ENCODE measurements at regions not wholly inside any gene's neighbourhood (a gene's known extent, or its start where the extent isn't known, plus 50 kb on each side); places are given as distances from the start of the nearest gene placed in this dataset.

- FAIRE-seq: no peak
- Histone ChIP-seq H3K4me3 (ENCODE audit: low read depth, low read length) (no peak overlapping the region), H3K36me3 (ENCODE audit: control insufficient read depth, insufficient read depth, low read length) (no peaks in the 10 kb centered on the region), H3K27me3 (ENCODE audit: control insufficient read depth, insufficient read depth, low read length) (no peaks in the 10 kb centered on the region)
- TF ChIP-seq, protein P1, sequence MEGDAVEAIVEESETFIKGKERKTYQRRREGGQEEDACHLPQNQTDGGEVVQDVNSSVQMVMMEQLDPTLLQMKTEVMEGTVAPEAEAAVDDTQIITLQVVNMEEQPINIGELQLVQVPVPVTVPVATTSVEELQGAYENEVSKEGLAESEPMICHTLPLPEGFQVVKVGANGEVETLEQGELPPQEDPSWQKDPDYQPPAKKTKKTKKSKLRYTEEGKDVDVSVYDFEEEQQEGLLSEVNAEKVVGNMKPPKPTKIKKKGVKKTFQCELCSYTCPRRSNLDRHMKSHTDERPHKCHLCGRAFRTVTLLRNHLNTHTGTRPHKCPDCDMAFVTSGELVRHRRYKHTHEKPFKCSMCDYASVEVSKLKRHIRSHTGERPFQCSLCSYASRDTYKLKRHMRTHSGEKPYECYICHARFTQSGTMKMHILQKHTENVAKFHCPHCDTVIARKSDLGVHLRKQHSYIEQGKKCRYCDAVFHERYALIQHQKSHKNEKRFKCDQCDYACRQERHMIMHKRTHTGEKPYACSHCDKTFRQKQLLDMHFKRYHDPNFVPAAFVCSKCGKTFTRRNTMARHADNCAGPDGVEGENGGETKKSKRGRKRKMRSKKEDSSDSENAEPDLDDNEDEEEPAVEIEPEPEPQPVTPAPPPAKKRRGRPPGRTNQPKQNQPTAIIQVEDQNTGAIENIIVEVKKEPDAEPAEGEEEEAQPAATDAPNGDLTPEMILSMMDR (IDR thresholded peaks at IDR 0.05; ENCODE audit: insufficient read depth, low read length, severe bottlenecking): no peak
- no peak for DNase-seq (ENCODE audit: low read depth)
Observed at GRCh38 chr22:49638001-49638400, 189.7 kb downstream of the BRD1 start.

DNA sequence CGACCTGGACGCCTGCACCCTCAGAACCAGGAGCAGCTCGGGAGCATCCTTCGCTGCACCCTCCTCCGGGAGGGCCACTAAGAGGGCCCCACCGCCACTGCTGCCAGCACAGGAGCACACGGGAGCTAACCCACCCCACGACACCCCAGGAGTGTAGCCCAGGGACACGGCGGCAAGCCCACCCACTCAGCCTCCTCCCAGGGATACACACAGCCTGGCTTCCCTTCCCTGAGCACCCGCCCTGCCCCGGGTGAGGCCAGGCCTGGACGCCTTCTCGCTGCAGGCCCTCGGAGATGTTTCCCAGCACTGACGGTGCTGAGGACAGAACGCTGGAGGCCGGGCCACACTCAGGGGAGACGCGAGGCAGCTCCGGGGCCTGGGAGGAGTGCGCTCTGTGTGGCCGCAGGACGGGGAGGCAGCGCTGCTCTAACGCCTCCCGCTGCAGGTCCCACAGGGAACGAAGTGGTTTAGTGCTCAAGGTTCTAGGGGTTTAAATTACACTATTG is 190.4 kb downstream of the BRD1 start:
- FAIRE-seq: no peak
- no peak overlapping the region for H3K4me3 ChIP-seq (ENCODE audit: low read depth, low read length)
- TF ChIP-seq, protein P1 (IDR thresholded peaks at IDR 0.05; ENCODE audit: insufficient read depth, low read length, severe bottlenecking): no peak
- H3K36me3 ChIP-seq (ENCODE audit: control insufficient read depth, insufficient read depth, low read length): no peaks in the 10 kb centered on the region
- no peaks in the 10 kb centered on the region for H3K27me3 ChIP-seq (ENCODE audit: control insufficient read depth, insufficient read depth, low read length)
- no peak for DNase-seq (ENCODE audit: low read depth)

DNA sequence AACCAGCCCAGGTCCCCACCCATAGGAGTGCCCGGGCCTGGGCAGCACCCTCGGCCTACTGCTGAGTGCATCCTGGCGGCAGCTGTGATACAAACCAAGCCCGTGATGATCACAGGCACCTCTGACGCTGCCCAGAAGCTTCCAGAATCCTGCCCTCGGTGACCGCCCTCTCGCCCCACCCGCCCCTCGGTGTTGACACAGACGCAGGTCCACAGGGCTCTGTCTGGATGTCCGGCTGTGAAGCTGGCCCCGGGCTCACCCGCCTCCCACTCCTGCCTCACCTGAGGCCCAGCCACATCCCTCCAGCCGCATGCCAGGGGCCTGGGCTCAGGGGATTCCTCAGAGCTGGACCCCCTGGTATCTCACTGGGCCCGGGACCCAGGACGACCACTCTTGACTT is 191.0 kb downstream of the BRD1 start:
- DNase-seq (ENCODE audit: low read depth): no peak
- TF ChIP-seq, protein P1 (IDR thresholded peaks at IDR 0.05; ENCODE audit: insufficient read depth, low read length, severe bottlenecking): no peak
- no peak for FAIRE-seq
- no peaks in the 10 kb centered on the region for H3K36me3 ChIP-seq (ENCODE audit: control insufficient read depth, insufficient read depth, low read length)
- no peak overlapping the region for H3K4me3 ChIP-seq (ENCODE audit: low read depth, low read length)
- H3K27me3 ChIP-seq (ENCODE audit: control insufficient read depth, insufficient read depth, low read length): no peaks in the 10 kb centered on the region

- DNase-seq (ENCODE audit: low read depth) (no peak), FAIRE-seq (no peak)
- H3K27me3 ChIP-seq (ENCODE audit: control insufficient read depth, insufficient read depth, low read length): no peaks in the 10 kb centered on the region
- no peak overlapping the region for H3K4me3 ChIP-seq (ENCODE audit: low read depth, low read length)
- TF ChIP-seq, protein P1 (IDR thresholded peaks at IDR 0.05; ENCODE audit: insufficient read depth, low read length, severe bottlenecking): no peak
- H3K36me3 ChIP-seq (ENCODE audit: control insufficient read depth, insufficient read depth, low read length): no peaks in the 10 kb centered on the region
Observed at GRCh38 chr22:49636214-49636613, 191.5 kb downstream of the BRD1 start.

DNA sequence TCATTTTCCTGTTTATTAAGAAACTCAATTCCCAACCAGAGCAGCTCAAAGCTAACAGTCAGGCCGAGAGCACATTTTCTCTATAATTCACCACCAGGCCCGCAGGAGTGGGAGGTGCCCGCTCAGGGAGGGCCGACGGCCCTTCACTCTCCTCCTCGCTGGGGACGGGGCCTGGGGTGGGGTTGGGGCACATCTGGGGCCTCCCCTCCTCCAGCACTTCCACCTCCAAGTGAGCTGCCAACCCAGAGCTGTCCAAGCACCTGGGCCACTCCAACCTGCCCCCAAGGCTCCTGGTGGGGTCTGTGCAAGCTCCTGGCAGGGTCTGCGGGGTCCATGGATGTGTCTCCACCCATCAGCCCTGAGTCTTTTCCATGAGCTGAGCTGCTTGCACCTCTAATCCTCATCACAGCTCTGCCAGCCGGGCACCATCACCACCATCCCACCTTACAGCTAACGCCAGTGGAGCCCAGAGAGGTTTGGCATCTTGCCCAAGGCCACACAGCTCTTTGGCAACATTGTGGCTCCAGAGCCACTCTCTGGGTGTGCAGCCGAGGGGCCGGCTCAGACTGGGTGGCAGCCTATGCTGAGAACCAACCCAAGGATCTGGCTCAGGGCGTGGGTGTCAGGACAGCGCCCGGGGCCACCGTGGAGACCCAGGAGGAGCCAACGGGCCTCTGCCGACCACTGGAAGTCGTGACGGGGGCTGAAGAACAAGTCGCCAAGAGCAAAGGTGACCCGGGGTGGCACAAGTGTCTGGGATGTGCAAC is 193.5 kb downstream of the BRD1 start:
- H3K27me3 ChIP-seq (ENCODE audit: control insufficient read depth, insufficient read depth, low read length): no peaks in the 10 kb centered on the region

More for the DNA sequence above, 193.5 kb downstream of the BRD1 start:
- Histone ChIP-seq H3K4me3 (ENCODE audit: low read depth, low read length) (no peak overlapping the region), H3K36me3 (ENCODE audit: control insufficient read depth, insufficient read depth, low read length) (no peaks in the 10 kb centered on the region)
- no peak for DNase-seq (ENCODE audit: low read depth)
- no peak for FAIRE-seq
- TF ChIP-seq, protein P1 (IDR thresholded peaks at IDR 0.05; ENCODE audit: insufficient read depth, low read length, severe bottlenecking): no peak

All from bronchial epithelial cell (primary cell).